Nephron (organoid): ENCODE measurements at regions not wholly inside any gene's neighbourhood (a gene's known extent, or its start where the extent isn't known, plus 50 kb on each side); places are given as distances from the start of the nearest gene placed in this dataset.

ENCODE experiments used
- H3K27ac Mint-ChIP-seq, 3 experiments: 2 replicates each; pipeline ENCODE4 v1.8.0; 2020; ENCODE audit warnings: mixed read lengths in 3 of 3, mild to moderate bottlenecking in 2 of 3, moderate library complexity in 1 of 3
- H3K27me3 Mint-ChIP-seq: 2 replicates; pipeline ENCODE4 v1.8.0; 2021; ENCODE audit warnings: low read depth, mild to moderate bottlenecking, moderate library complexity, mixed read lengths
- H3K36me3 Mint-ChIP-seq: 2 replicates; pipeline ENCODE4 v1.8.0; 2020; ENCODE audit warnings: low read depth, mixed read lengths
- H3K4me1 Mint-ChIP-seq: 2 replicates; pipeline ENCODE4 v1.8.0; 2020; ENCODE audit warnings: mixed read lengths
- H3K4me3 Mint-ChIP-seq, 3 experiments: 2 replicates each; pipeline ENCODE4 v1.8.0; 2020; ENCODE audit warnings: mild to moderate bottlenecking in 3 of 3, mixed read lengths in 3 of 3, moderate library complexity in 2 of 3
- H3K9me3 Mint-ChIP-seq: 2 replicates; pipeline ENCODE4 v1.8.0; 2020; ENCODE audit warnings: mixed read lengths
- TF ChIP-seq, protein P1 (sequence below), 3 experiments: fragments of 200-600 bp; sonication (generic); IDR thresholded peaks; one replicate each; pipeline ENCODE4 v1.5.0; 2021; ENCODE audit warnings: antibody characterized with exemption in 3 of 3; ENCODE audit not compliant: unreplicated experiment in 3 of 3

DNA sequence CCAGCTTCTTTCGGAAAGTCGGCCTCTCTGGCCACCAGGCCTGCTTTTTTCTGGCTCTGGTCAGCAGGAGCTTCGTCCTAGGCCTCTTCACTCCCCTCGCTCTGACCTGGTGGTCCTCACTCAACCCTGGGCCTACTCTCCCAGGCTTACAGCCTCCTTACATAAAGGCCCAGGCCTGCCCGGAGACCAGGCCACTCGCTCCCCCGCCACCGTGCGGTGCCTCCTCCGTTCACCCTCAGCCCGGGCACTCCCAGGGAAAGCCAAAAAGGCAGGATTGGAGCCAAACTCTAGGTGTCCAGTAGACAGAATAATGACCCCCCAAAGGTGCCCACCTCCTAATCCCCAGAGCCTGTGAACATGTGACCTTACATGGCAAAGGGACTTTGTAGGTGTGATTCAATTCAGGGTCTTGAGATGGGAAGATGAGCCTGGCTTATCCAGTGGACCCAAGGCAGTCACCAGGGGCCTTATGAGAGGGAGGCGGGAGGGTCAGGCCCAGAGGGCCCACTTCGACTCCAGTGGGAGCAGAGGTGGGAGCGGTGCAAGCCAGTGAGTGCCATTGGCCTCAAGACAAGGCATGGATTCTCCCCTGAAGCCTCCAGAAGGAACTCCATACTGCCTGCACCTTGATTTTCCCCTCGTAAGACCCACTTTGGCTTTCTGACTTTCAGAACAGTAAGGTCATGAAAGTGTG, 118.6 kb upstream of the PTPN1 start:
- Mint-ChIP-seq H3K27me3 (peaks cover 33% of the 10 kb centered on the region), H3K9me3 (no peaks in the 10 kb centered on the region), H3K36me3 (no peaks in the 10 kb centered on the region), H3K4me1 (peaks cover 17% of the 10 kb centered on the region), H3K27ac (no peak overlapping the region), H3K4me3 (no peak overlapping the region)
- TF ChIP-seq, protein P1, sequence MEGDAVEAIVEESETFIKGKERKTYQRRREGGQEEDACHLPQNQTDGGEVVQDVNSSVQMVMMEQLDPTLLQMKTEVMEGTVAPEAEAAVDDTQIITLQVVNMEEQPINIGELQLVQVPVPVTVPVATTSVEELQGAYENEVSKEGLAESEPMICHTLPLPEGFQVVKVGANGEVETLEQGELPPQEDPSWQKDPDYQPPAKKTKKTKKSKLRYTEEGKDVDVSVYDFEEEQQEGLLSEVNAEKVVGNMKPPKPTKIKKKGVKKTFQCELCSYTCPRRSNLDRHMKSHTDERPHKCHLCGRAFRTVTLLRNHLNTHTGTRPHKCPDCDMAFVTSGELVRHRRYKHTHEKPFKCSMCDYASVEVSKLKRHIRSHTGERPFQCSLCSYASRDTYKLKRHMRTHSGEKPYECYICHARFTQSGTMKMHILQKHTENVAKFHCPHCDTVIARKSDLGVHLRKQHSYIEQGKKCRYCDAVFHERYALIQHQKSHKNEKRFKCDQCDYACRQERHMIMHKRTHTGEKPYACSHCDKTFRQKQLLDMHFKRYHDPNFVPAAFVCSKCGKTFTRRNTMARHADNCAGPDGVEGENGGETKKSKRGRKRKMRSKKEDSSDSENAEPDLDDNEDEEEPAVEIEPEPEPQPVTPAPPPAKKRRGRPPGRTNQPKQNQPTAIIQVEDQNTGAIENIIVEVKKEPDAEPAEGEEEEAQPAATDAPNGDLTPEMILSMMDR (IDR thresholded peaks at IDR 0.05; ENCODE audit: unreplicated experiment in 3 of 3): no peak

DNA sequence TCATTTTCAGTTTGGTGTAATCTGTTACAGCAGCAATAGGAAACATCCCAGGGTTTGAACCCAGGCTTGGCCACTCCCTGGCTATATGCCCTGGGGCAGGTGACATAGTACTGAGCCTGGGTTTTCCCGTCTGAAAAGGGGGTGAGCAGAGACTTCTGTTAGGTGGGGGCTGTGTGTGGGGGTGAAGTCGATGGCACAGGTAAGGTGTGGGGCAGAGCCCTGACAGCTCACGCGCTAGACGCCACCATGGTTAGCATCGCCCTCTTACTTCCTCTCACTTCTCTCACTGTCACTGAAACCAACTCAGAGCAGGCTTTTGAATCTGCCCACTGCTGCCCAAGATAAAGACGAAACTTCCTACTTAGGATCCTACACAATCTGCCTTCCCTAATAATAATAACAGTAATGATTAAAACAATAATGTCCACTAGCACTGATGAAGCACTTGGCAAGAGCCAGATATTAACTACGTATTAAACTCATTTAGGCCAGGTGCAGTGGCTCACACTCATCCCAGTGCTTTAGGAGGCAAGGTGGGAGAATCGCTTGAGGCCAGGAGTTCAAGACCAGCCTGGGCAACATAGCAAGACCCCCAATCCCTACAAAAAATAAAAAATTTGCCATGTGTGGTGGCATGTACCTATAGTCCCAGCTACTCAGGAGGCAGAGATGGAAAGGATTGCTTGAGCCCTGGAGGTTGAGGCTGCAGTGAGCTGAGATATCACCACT, 117.9 kb upstream of the PTPN1 start:
- TF ChIP-seq, protein P1 (IDR thresholded peaks at IDR 0.05; ENCODE audit: unreplicated experiment in 3 of 3): no peak
- H3K4me3 Mint-ChIP-seq: no peak overlapping the region

DNA sequence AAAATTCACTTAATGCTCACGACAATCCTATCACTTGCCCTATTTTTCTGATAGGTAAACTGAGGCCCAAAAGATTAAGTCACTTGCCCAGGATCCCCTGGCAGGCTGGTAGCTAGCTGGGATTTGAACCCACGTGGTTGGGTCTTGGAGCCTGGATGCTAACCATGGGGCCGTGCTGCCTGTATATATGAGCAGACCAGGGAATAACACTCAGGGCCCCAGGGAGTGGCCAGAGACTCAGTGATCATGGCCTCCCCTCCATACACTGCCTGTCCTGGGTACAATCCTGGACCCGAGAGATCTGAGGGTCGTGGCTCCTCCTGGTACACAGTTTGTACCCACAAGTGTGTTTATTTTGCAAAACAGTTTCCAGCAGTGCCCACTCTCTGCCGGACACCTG, 116.9 kb upstream of the PTPN1 start:
- TF ChIP-seq, protein P1 (IDR thresholded peaks at IDR 0.05; ENCODE audit: unreplicated experiment in 3 of 3): no peak
- Mint-ChIP-seq H3K27ac (no peak overlapping the region), H3K27me3 (peaks cover 37% of the 10 kb centered on the region), H3K4me3 (no peak overlapping the region), H3K4me1 (peaks cover 21% of the 10 kb centered on the region), H3K9me3 (no peaks in the 10 kb centered on the region), H3K36me3 (no peaks in the 10 kb centered on the region)

More for the DNA sequence above, 117.9 kb upstream of the PTPN1 start:
- no peak overlapping the region for H3K27ac Mint-ChIP-seq
- H3K4me1 Mint-ChIP-seq: peaks cover 17% of the 10 kb centered on the region
- H3K9me3 Mint-ChIP-seq: no peaks in the 10 kb centered on the region
- peaks cover 39% of the 10 kb centered on the region for H3K27me3 Mint-ChIP-seq
- no peaks in the 10 kb centered on the region for H3K36me3 Mint-ChIP-seq

DNA sequence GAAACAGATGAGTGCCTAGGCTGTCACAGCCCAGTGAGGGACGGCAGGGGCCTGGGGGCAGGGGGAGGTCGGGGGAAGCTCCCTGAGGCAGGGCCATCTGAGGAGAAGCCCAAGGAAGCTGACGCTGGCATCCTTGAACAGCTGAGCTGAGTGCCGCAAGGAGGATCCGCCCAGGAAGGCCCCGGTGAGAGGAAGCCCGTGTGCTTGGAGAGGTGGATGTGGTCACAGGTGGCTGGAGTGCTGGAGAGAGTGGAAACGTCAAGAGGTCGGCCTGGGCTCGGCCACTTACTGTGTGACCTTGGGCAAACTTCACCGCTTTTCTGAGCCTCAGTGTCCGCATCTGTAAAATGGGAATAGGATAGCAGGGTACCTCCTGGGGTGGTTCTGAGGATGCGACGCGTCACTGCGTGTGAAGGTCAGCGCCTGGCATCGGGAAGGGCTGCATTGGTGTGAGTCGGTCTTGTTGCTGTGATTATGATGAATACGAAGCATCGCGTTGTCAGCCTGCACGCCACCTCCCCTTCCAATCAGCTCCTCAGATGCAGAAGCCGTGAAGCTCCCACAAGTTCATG, 116.1 kb upstream of the PTPN1 start:
- Mint-ChIP-seq H3K9me3 (no peaks in the 10 kb centered on the region), H3K4me1 (peaks cover 18% of the 10 kb centered on the region), H3K27ac (no peak overlapping the region)

DNA sequence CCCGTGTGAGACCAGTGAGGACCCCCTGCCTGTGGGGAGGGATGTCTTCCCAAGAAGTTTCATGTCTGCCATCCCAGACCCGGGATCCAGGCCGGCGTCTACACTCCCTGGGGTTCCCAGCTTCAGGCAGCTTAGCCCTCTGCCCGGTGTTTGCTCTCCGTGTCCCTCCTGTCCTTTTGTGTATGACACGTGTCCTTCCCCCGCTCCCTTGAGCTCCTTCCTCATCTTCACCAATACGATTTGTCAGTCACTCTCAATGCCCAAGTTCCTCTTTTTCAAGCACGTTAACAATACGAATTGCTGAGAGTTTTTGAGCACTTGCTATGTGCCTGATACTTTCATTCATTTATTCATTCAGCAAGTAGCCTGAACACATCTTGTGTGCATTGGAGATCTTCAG, 115.6 kb upstream of the PTPN1 start:
- H3K36me3 Mint-ChIP-seq: no peaks in the 10 kb centered on the region
- H3K27ac Mint-ChIP-seq: no peak overlapping the region
- H3K9me3 Mint-ChIP-seq: no peaks in the 10 kb centered on the region
- H3K4me3 Mint-ChIP-seq: no peak overlapping the region
- TF ChIP-seq, protein P1 (IDR thresholded peaks at IDR 0.05; ENCODE audit: unreplicated experiment in 3 of 3): no peak
- peaks cover 15% of the 10 kb centered on the region for H3K4me1 Mint-ChIP-seq
- H3K27me3 Mint-ChIP-seq: peaks cover 32% of the 10 kb centered on the region

More for the DNA sequence above, 116.1 kb upstream of the PTPN1 start:
- Mint-ChIP-seq H3K36me3 (no peaks in the 10 kb centered on the region), H3K27me3 (peaks cover 32% of the 10 kb centered on the region), H3K4me3 (no peak overlapping the region)
- TF ChIP-seq, protein P1 (IDR thresholded peaks at IDR 0.05; ENCODE audit: unreplicated experiment in 3 of 3): no peak
